Common myeloid progenitor, CD34-positive (primary cell): ENCODE measurements at regions not wholly inside any gene's neighbourhood (a gene's known extent, or its start where the extent isn't known, plus 50 kb on each side); places are given as distances from the start of the nearest gene placed in this dataset.
"Not testable (repeated sequence)": the region's sequence is repeated elsewhere in the genome, so short reads cannot be mapped to it uniquely, and the experiment has no call there.

Experiments used
- CTCF ChIA-PET: fragments of 350-600 bp; sonication (Branson Sonifier 250); formaldehyde crosslinking; loops from one replicate; lab custom pipeline; 2021; ENCODE audit warnings: antibody characterized with exemption; lab: Charles Lee
- POLR2A ChIA-PET: fragments of 350-600 bp; sonication (Branson Sonifier 250); formaldehyde crosslinking; loops from one replicate; lab custom pipeline; 2021; ENCODE audit warnings: antibody characterized with exemption; lab: Charles Lee
- DNase-seq, 3 donors: peaks; one replicate each; pipeline versions ENCODE4 v3.0.0 to v3.0.0-alpha.2; 2013
- H3K27ac ChIP-seq, 2 experiments: 1 replicate in 1 of 2; 2 replicates in 1 of 2; pipeline ENCODE4 v1.7.0; 2013; ENCODE audit warnings: inconsistent platforms in 2 of 2, low read length in 2 of 2, mild to moderate bottlenecking in 2 of 2, low read depth in 1 of 2, moderate library complexity in 1 of 2; ENCODE audit not compliant: severe bottlenecking in 2 of 2, insufficient read depth in 1 of 2, poor library complexity in 1 of 2
- H3K27me3 ChIP-seq, 5 experiments: replicated peaks in 2 of 5; 1 replicate in 3 of 5; 2 replicates in 2 of 5; pipeline versions ENCODE4 v1.6.1 to v1.7.0; 2013; ENCODE audit warnings: low read length in 4 of 5, mild to moderate bottlenecking in 2 of 5, moderate library complexity in 2 of 5, inconsistent platforms in 1 of 5; ENCODE audit not compliant: insufficient read depth in 5 of 5, control insufficient read depth in 4 of 5
- H3K36me3 ChIP-seq, 4 experiments: 1 replicate in 2 of 4; 2 replicates in 2 of 4; pipeline versions ENCODE4 v1.6.1 to v1.7.0; 2013; ENCODE audit warnings: low read length in 3 of 4, control low read depth in 1 of 4, mild to moderate bottlenecking in 1 of 4; ENCODE audit not compliant: control insufficient read depth in 4 of 4, insufficient read depth in 4 of 4
- H3K4me1 ChIP-seq, 4 experiments: 1 replicate in 3 of 4; 2 replicates in 1 of 4; pipeline versions ENCODE4 v1.6.1 to v1.7.1; 2013; ENCODE audit warnings: low read length in 3 of 4, mild to moderate bottlenecking in 3 of 4, control low read depth in 1 of 4, inconsistent platforms in 1 of 4, moderate library complexity in 1 of 4; ENCODE audit not compliant: control insufficient read depth in 4 of 4, insufficient read depth in 4 of 4; ENCODE audit errors: control extremely low read depth in 1 of 4
- H3K4me3 ChIP-seq, 7 experiments: 1 replicate in 4 of 7; 2 replicates in 3 of 7; pipeline versions ENCODE4 v1.5.1 to v1.7.0; 2013; ENCODE audit warnings: mild to moderate bottlenecking in 7 of 7, low read length in 6 of 7, moderate library complexity in 6 of 7, inconsistent platforms in 2 of 7, low read depth in 2 of 7, control low read depth in 1 of 7; ENCODE audit not compliant: insufficient read depth in 4 of 7, control insufficient read depth in 1 of 7; ENCODE audit errors: extremely low read depth in 1 of 7
- H3K9me3 ChIP-seq, 5 experiments: 1 replicate in 4 of 5; 2 replicates in 1 of 5; pipeline versions ENCODE4 v1.6.1 to v1.7.1; 2013; ENCODE audit warnings: low read length in 4 of 5, mild to moderate bottlenecking in 2 of 5, inconsistent platforms in 1 of 5, low read depth in 1 of 5, moderate library complexity in 1 of 5; ENCODE audit not compliant: control insufficient read depth in 4 of 5, insufficient read depth in 2 of 5; ENCODE audit errors: control extremely low read depth in 1 of 5
- WGBS: methylation state at CpG from one replicate; pipeline ENCODE4 v1.1.5; 2013; ENCODE audit not compliant: insufficient coverage; 5-methylcytosine and 5-hydroxymethylcytosine counted together

GRCh38 chr15:53128652-53129051, 338.5 kb upstream of the ONECUT1 start:
- Histone ChIP-seq H3K27ac (no peak overlapping the region), H3K4me3 (no peak overlapping the region), H3K36me3 (no peaks in the 10 kb centered on the region), H3K9me3 (no peaks in the 10 kb centered on the region), H3K27me3 (peaks cover 0 to 4% (median 0%) of the 10 kb centered on the region in 5 experiments), H3K4me1 (peaks cover 0 to 2% (median 0%) of the 10 kb centered on the region in 4 experiments)
- 44% methylated on average over 4 of the region's 5 CpGs for WGBS
- no peak for DNase-seq
- ChIA-PET POLR2A (interaction anchor here (0.6 kb wide), 1 partner anchor 133 kb away, joined by 3 read pairs; no protein-coding TSS in a partner anchor), CTCF (interaction anchor here (1.6 kb wide), 1 partner anchor 13 kb away, joined by 3 read pairs; no protein-coding TSS in a partner anchor)

- H3K9me3 ChIP-seq = no peaks in the 10 kb centered on the region
- 40% methylated on average over 2 of the region's 4 CpGs for WGBS
- H3K27ac ChIP-seq = no peak overlapping the region
- H3K36me3 ChIP-seq = no peaks in the 10 kb centered on the region
- CTCF ChIA-PET = no interaction called here
- no peak overlapping the region for H3K4me3 ChIP-seq
- no peak for DNase-seq
- H3K27me3 ChIP-seq = no peaks in the 10 kb centered on the region
- peaks cover 0 to 2% (median 0%) of the 10 kb centered on the region in 4 experiments for H3K4me1 ChIP-seq
- POLR2A ChIA-PET = no interaction called here
Observed at GRCh38 chr15:53126144-53126543, 336.0 kb upstream of the ONECUT1 start.

- no CpG with 5 or more reads among the region's 2 CpGs for WGBS
- CTCF ChIA-PET = no interaction called here
- Histone ChIP-seq H3K4me1 (peaks cover 0 to 2% (median 0%) of the 10 kb centered on the region in 4 experiments), H3K36me3 (no peaks in the 10 kb centered on the region), H3K27ac (no peak overlapping the region), H3K4me3 (no peak overlapping the region), H3K9me3 (peaks cover 0 to 1% (median 0%) of the 10 kb centered on the region in 5 experiments), H3K27me3 (no peaks in the 10 kb centered on the region)
- no peak for DNase-seq
- POLR2A ChIA-PET = no interaction called here
Observed at GRCh38 chr15:53122818-53123217, 332.7 kb upstream of the ONECUT1 start.

GRCh38 chr15:53116915-53117314, 326.8 kb upstream of the ONECUT1 start:
- H3K27me3 ChIP-seq, H3K4me3 ChIP-seq, H3K27ac ChIP-seq, H3K36me3 ChIP-seq, H3K9me3 ChIP-seq, H3K4me1 ChIP-seq, POLR2A ChIA-PET, CTCF ChIA-PET, DNase-seq: not testable (repeated sequence)

GRCh38 chr15:53116169-53116568, 326.0 kb upstream of the ONECUT1 start:
- Histone ChIP-seq H3K27me3 (no peaks in the 10 kb centered on the region), H3K36me3 (no peaks in the 10 kb centered on the region), H3K9me3 (peaks cover 0 to 5% (median 2%) of the 10 kb centered on the region in 5 experiments), H3K4me3 (no peak overlapping the region), H3K27ac (no peak overlapping the region), H3K4me1 (no peaks in the 10 kb centered on the region)
- no peak for DNase-seq
- ChIA-PET POLR2A (no interaction called here), CTCF (interaction anchor here (0.9 kb wide), 1 partner anchor 13 kb away, joined by 3 read pairs; no protein-coding TSS in a partner anchor)

- POLR2A ChIA-PET = no interaction called here
- Histone ChIP-seq H3K4me3 (no peak overlapping the region), H3K9me3 (peaks cover 0 to 5% (median 2%) of the 10 kb centered on the region in 5 experiments), H3K4me1 (no peaks in the 10 kb centered on the region), H3K36me3 (no peaks in the 10 kb centered on the region), H3K27ac (no peak overlapping the region), H3K27me3 (no peaks in the 10 kb centered on the region)
- CTCF ChIA-PET = interaction anchor here (0.9 kb wide), 1 partner anchor 14 kb away, joined by 3 read pairs; no protein-coding TSS in a partner anchor
- DNase-seq = no peak
- 100% methylated on average over 1 of the region's 1 CpG for WGBS
Observed at GRCh38 chr15:53115563-53115962, 325.4 kb upstream of the ONECUT1 start.

GRCh38 chr15:53114960-53115359, 324.8 kb upstream of the ONECUT1 start:
- CTCF ChIA-PET = interaction anchor here (0.9 kb wide), 1 partner anchor 15 kb away, joined by 3 read pairs; no protein-coding TSS in a partner anchor
- peaks cover 0 to 5% (median 2%) of the 10 kb centered on the region in 5 experiments for H3K9me3 ChIP-seq

More at GRCh38 chr15:53114960-53115359, 324.8 kb upstream of the ONECUT1 start:
- no peak for DNase-seq
- Histone ChIP-seq H3K36me3 (no peaks in the 10 kb centered on the region), H3K27ac (no peak overlapping the region), H3K4me1 (no peaks in the 10 kb centered on the region), H3K4me3 (no peak overlapping the region), H3K27me3 (no peaks in the 10 kb centered on the region)
- POLR2A ChIA-PET = no interaction called here
- 93% methylated on average over 3 of the region's 3 CpGs for WGBS
